Fibroblast of skin of left biceps (primary cell): ENCODE measurements at regions not wholly inside any gene's neighbourhood (a gene's known extent, or its start where the extent isn't known, plus 50 kb on each side); places are given as distances from the start of the nearest gene placed in this dataset.
"Not testable (repeated sequence)": the region's sequence is repeated elsewhere in the genome, so short reads cannot be mapped to it uniquely, and the experiment has no call there.

Source experiments
- DNase-seq, 2 experiments: peaks; one replicate each; pipeline ENCODE4 v3.0.0-alpha.2; 2013; ENCODE audit warnings: low read depth in 2 of 2

- no peak for DNase-seq
These were observed 2306.2 kb upstream of the ACO1 start for GRCh38 chr9:30078195-30078594.

GRCh38 chr9:30089428-30089827 lies 2295.0 kb upstream of the ACO1 start:
- DNase-seq = no peak

- no peak for DNase-seq
These were observed 2280.6 kb upstream of the ACO1 start for GRCh38 chr9:30103647-30104394.

GRCh38 chr9:30107134-30107533 lies 2277.3 kb upstream of the ACO1 start:
- DNase-seq = not testable (repeated sequence)

GRCh38 chr9:30116673-30117217 lies 2267.7 kb upstream of the ACO1 start:
- DNase-seq = no peak

- DNase-seq = no peak
These were observed 2263.8 kb upstream of the ACO1 start for GRCh38 chr9:30120666-30121065.

- DNase-seq = no peak
These were observed 2262.8 kb upstream of the ACO1 start for GRCh38 chr9:30121611-30122010.

- DNase-seq = no peak
These were observed 2258.6 kb upstream of the ACO1 start for GRCh38 chr9:30125881-30126280.

GRCh38 chr9:30127371-30127770 lies 2257.1 kb upstream of the ACO1 start:
- DNase-seq = no peak

GRCh38 chr9:30140407-30140806 lies 2244.0 kb upstream of the ACO1 start:
- DNase-seq = no peak

- no peak for DNase-seq
These were observed 2223.9 kb upstream of the ACO1 start for GRCh38 chr9:30160570-30160969.

GRCh38 chr9:30172206-30172605 lies 2212.2 kb upstream of the ACO1 start:
- DNase-seq = no peak

- no peak for DNase-seq
These were observed 2205.8 kb upstream of the ACO1 start for GRCh38 chr9:30178610-30179009.

GRCh38 chr9:30193421-30193820 lies 2191.0 kb upstream of the ACO1 start:
- no peak for DNase-seq

- DNase-seq = no peak
These were observed 2187.5 kb upstream of the ACO1 start for GRCh38 chr9:30196941-30197340.

GRCh38 chr9:30197453-30197852 lies 2187.0 kb upstream of the ACO1 start:
- DNase-seq = no peak

GRCh38 chr9:30197954-30198353 lies 2186.5 kb upstream of the ACO1 start:
- DNase-seq = no peak

GRCh38 chr9:30198463-30199309 lies 2185.8 kb upstream of the ACO1 start:
- no peak for DNase-seq

GRCh38 chr9:30201024-30201423 lies 2183.4 kb upstream of the ACO1 start:
- DNase-seq = no peak

GRCh38 chr9:30235068-30235467 lies 2149.4 kb upstream of the ACO1 start:
- no peak for DNase-seq

- DNase-seq = no peak
These were observed 2148.9 kb upstream of the ACO1 start for GRCh38 chr9:30235564-30235963.

GRCh38 chr9:30239878-30240277 lies 2144.6 kb upstream of the ACO1 start:
- no peak for DNase-seq

GRCh38 chr9:30243467-30243866 lies 2141.0 kb upstream of the ACO1 start:
- no peak for DNase-seq
